Fibroblast of villous mesenchyme (primary cell): ENCODE measurements at regions not wholly inside any gene's neighbourhood (a gene's known extent, or its start where the extent isn't known, plus 50 kb on each side); places are given as distances from the start of the nearest gene placed in this dataset.
A peak's percentile ranks its signal among the peaks of the same experiment; 100 is the strongest.

Experiments
- DNase-seq: peaks from one replicate; pipeline ENCODE4 v3.0.0-alpha.2; 2010; ENCODE audit warnings: low read depth
- H3K4me3 ChIP-seq: 2 replicates; pipeline ENCODE4 v1.5.1; 2011; ENCODE audit warnings: low read depth, mild to moderate bottlenecking, low read length
- TF ChIP-seq, protein P1 (sequence below): IDR thresholded peaks from 2 replicates; pipeline ENCODE4 v1.5.1; 2012; ENCODE audit warnings: low read depth, mild to moderate bottlenecking, low read length; ENCODE audit not compliant: insufficient read depth

DNA sequence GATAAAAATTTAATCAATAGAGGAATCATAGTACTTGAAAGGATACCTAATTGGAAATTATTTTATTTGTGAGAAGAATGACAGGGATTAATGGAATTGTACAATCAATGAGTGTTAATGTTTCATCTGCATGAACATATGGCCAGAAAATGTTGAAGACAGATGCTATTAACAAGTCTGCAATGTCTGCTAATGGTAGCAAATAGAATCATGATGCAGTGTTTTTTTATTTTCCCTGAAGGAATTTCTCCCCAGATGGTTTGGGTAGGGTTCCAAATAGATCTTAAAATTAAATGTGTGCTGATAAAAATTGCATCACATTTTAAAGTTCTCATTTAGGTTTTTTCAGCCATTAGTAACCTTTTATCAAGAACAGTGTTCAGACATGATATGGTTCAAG, 291.3 kb upstream of the TRAM1L1 start:
- no peak for DNase-seq
- TF ChIP-seq, protein P1, sequence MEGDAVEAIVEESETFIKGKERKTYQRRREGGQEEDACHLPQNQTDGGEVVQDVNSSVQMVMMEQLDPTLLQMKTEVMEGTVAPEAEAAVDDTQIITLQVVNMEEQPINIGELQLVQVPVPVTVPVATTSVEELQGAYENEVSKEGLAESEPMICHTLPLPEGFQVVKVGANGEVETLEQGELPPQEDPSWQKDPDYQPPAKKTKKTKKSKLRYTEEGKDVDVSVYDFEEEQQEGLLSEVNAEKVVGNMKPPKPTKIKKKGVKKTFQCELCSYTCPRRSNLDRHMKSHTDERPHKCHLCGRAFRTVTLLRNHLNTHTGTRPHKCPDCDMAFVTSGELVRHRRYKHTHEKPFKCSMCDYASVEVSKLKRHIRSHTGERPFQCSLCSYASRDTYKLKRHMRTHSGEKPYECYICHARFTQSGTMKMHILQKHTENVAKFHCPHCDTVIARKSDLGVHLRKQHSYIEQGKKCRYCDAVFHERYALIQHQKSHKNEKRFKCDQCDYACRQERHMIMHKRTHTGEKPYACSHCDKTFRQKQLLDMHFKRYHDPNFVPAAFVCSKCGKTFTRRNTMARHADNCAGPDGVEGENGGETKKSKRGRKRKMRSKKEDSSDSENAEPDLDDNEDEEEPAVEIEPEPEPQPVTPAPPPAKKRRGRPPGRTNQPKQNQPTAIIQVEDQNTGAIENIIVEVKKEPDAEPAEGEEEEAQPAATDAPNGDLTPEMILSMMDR = no peak
- H3K4me3 ChIP-seq = no peak overlapping the region

- TF ChIP-seq, protein P1 = no peak
- no peak for DNase-seq
- H3K4me3 ChIP-seq = no peak overlapping the region
Measured at GRCh38 chr4:117378942-117379341, 293.6 kb upstream of the TRAM1L1 start.

DNA sequence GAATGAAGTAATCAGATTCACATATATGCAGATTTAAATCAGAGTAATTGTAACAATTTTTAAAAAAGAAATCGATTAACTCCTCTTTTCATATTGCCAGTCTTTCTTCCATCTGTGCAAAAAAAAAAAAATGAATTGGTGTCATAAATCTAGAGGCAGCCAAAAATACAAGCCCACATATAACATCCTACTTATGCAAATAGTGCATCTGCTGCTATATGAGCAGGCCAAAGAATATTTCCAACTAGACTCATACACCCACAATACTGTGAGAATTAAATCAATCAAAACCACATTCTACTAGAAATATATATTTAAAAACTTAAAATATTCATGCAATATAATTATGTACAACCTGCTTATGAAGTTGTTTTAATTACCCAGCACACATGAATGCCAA, 298.1 kb upstream of the TRAM1L1 start:
- DNase-seq = no peak
- TF ChIP-seq, protein P1 = no peak
- H3K4me3 ChIP-seq = no peak overlapping the region

- TF ChIP-seq, protein P1 = no peak
- no peak for DNase-seq
Measured at GRCh38 chr4:117385526-117385925, 300.1 kb upstream of the TRAM1L1 start.

GRCh38 chr4:117387072-117387471, 301.7 kb upstream of the TRAM1L1 start:
- TF ChIP-seq, protein P1 = no peak

More at GRCh38 chr4:117385526-117385925, 300.1 kb upstream of the TRAM1L1 start:
- H3K4me3 ChIP-seq = no peak overlapping the region

DNA sequence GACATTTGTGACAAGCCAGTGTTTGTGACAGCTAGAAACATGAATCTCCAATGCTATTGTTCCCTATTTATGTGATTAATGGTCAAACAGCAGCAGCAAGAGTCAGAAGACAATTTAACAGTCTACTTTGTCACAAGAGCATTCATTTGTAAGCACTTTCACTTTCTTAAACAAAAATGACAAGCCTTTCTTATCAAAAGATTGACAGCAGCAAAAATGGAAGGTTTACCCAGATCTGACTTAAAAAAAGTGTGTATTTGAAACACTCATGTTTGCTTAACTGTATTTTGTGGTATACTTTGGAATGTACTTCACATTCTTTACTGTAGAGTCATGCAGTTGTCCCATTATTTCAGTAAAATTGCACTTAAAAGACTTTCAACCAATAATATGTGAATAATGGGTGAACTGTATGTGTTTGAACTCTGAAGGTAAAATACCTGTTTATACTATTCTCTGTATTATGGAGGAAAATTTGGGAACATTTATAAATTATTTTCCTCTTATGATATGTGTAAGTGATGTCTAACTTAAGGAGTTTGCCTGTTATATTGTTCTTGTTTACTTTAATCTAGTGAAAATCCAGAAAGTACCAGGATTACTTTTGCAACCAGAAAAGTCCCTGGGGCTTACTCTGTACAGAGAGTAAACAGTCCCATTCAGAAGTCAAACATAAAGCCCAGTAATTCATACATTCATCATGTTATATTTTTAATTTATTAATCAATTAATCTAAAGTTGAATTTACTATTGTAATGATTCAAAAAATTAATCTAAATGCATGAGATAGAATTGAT, 314.9 kb upstream of the TRAM1L1 start:
- TF ChIP-seq, protein P1 = no peak
- no peak overlapping the region for H3K4me3 ChIP-seq
- peak; percentile 45 for DNase-seq

More at GRCh38 chr4:117387072-117387471, 301.7 kb upstream of the TRAM1L1 start:
- DNase-seq = no peak
- no peak overlapping the region for H3K4me3 ChIP-seq
